SH-SY5Y (cell line): ENCODE measurements at regions not wholly inside any gene's neighbourhood (a gene's known extent, or its start where the extent isn't known, plus 50 kb on each side); places are given as distances from the start of the nearest gene placed in this dataset.
A peak's percentile ranks its signal among the peaks of the same experiment; 100 is the strongest.

Experiments
- GATA2 ChIP-seq: IDR thresholded peaks from 2 replicates; pipeline ENCODE4 v1.6.1; 2011; ENCODE audit warnings: mild to moderate bottlenecking, low read depth, low read length
- GATA3 ChIP-seq: IDR thresholded peaks from 2 replicates; pipeline ENCODE4 v1.6.1; 2011; ENCODE audit warnings: low read depth, mild to moderate bottlenecking, low read length, moderate library complexity

DNA sequence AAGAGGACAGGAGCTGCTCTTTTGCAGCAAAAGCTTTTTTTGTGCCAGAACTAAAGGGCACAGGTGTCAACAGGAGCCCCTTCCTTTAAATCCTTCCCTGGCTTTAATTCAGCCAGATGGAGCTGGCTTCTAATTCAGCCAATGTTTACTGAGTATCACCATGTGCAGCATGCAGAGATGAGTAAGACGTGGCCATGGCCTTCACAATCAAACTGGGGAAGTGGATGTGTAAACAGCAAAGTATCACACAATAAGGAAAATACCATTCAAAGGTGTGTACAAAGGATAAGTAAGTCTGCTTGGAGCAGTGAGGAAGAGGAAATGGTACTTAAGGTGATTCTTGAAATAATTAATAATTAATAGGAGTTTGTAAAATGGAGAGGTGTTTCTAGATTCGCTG, 243.4 kb downstream of the NXPE2 start:
- no peak for TF ChIP-seq GATA2
- TF ChIP-seq GATA3 = no peak

DNA sequence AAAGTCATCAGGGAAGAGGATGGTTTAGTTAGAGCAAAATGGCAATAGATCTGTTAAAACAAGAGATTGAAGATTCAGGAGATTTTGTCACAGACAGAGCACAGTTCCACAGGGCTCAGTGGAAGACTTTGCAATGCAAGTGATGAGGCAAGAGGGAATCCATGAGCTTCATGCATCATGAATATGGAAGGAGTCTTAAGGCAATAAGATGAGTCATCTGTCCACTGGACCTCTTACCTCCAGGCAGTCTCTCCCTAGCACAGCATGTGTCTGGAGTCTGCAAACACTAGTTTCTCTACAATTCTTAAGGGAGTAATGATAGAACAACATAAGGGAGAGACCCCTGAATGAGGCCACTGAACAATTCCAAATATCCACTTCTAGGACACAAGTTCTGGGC, 245.7 kb downstream of the NXPE2 start:
- TF ChIP-seq GATA2 (no peak), GATA3 (no peak)

DNA sequence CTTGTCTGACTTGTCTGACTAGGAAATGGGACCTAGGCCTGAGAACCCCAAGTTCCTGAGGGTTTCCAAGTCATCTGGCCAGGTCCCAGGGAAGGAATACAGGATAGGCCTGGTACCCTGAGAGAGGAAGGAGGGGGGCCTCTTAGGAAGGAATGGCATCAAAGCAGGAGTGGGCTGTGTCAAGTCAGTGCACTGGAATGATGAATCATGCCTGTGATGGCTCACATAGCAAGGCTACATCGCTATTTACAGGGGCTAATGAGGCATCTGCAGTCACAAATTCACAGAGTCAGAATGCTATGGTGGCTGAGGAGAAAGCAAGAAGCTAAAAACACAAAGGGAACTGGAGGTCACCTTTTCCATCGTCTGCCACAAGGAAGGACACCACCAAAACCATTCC, 247.3 kb downstream of the NXPE2 start:
- TF ChIP-seq GATA2 (no peak), GATA3 (no peak)

DNA sequence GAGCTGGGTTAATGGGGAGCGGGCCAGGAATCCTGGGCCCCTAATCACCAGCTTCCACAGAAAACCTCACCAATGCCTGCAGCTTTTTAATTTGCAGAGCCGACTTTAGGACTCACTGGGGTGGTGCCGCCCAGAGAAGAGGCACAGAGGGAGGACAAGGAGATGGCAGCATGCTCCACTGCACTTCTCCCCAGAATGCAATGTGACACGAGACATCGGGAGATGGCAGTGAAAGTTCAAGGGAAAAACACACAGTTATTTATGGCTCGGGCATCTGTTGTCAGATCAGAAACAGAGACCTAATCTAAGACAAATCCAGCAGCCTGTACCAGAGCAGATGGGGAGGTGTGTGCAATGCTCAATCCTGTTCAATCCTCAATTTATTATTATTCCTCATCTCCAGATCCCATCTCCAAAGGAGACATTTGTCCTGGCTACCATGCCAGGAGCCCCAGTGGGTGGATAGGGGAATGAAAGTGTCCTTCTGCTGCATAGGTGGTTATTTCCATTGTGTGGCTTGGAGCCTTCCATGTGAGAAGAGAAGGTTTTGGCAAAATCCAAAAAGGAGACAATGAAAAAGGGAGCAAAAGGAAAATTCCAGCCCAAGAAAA, 250.0 kb downstream of the NXPE2 start:
- TF ChIP-seq GATA2 = 0 out of 2 replicates have a peak, but pooled peaks have one; percentile 8
- no peak for TF ChIP-seq GATA3

DNA sequence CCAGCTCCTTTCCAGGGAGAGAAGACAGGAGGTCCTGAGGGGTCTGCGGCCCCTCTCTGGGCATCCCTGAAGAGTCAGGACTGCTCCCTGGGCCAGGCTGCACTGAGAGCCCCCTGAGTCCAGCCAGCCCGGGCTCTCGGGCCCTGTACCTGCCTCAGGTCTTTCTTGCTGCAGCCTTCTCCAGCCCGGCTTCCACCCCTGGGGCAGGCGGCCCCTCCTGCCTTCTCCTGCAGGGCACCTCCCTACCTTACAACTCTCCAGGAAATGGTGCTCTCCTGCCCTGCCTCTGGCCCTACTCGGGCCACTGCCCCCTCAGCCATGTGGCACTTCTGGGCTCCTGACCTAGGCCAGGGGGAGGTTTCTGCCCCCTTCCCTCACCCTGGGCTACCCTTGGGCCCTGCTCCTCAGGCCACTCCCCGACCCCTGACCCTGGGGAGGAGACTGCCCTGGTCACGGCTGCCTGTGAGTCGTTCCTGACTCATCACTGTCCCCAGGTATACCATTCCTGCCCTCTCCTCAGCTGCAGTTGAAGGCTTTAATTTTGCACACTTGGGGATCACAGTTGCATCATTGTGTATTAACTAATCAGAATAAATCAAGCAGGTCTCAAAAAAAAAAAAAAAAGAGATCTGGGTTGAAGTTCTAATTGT, 251.1 kb downstream of the NXPE2 start:
- TF ChIP-seq GATA2 (no peak), GATA3 (no peak)

DNA sequence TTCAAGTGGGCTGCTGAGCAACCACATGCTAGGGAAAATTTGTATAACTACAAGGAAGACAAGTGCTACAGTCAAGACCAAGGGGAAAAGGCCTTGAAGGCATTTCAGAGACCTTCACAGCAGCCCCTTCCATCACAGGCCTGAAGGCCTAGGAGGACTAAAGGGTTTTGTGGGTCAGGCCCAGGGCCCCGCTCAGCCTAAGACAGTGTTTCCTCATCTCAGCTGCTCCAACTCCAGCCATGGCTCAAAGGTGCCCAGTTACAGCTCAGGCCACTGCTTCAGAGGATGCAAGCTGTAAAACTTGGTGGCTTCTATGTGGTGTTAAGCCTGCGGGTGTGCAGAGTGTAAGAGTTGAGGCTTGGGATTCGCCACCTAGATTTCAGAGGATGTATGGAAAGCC, 260.5 kb downstream of the NXPE2 start:
- no peak for TF ChIP-seq GATA3
- no peak for TF ChIP-seq GATA2

DNA sequence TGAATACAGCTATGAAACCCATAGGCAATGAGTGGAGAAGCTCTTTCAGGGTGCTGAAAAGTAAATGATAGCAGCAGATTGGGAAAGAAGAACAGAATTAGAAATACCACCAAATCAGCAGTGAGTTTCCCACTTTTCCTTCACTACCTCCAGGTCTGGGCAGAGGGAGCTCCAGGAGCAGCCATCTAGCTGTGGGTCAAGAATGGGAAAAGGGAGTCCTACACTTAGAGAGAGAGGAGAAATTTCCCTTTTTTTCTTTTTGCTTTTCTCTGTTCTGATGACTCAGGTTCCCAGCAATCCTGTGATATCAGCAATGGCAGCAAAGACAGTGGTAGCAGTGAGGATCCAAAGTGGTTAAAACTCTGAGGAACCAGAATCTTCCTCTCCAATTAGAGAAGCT, 263.9 kb downstream of the NXPE2 start:
- no peak for TF ChIP-seq GATA3
- no peak for TF ChIP-seq GATA2

DNA sequence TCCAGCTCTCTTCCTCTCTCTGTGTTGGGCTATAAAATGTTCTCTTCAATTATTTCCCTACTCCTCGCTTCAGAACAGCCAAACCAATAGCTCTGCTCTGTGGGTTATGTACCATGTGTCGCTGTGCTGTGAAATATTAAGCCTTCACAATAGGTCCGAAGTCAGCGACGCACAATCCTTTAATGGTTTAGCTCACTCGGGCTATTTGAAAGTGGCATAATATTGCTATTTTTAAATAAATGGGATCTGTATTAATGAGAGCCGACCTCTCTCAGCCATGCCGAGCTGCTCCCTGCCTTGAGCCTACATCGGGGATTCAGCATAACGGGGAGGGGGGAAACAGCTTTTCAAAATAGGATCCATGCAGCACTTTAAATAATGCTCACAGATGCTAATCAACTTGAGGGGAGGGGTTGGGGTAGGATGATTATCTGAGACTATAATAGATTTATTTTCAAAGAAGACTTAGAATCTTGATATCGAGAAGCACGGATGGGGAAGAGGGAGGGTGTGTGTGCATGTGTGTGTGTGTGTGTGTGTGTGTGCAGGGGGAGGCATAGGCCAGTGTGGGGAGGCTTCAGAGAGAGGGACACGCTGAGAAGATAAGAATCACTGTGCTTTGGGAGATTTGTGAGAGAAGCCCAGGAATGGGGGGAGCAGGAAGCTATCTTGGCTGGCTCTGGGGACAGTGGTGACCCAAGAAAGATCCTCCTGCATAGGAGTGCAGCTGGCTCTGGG, 271.5 kb downstream of the NXPE2 start:
- TF ChIP-seq GATA3 (no peak), GATA2 (no peak)

DNA sequence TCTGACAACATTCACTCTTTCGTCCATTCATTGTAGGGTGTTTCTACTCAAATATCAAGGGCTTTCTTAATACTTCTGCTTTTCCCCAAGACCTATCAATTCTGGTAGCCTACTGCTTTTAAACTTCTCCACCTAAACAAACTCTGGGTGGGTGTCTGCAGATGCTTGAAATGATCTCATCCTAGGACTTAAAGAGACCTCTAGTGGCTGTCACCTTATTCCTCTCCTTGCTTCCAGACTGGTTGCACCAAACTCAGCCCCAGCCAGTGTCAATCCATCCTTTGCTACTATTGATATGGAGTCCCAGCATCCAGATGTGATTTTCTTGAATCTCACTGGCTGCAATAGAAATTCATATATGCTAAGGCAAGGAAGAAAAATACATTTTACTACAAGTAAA, 274.7 kb downstream of the NXPE2 start:
- TF ChIP-seq GATA2 (no peak), GATA3 (no peak)

DNA sequence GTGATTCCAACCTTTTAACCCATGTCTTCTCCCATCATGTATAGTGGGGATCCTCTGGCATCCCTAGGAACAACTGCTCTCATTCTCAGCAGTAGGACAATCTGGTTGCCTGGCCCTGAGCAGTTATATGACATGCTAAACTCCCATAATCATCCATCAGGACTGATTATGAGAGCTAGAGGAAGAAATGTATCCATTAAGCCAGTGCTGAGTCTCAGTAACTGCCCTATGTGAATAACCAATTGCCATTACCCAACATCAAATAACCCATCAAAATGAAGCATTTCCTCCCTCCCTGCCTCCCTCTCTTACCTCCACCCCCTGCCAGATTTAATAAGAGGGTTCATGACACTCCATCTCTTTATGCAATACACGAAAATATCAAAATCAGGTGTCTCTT, 277.6 kb downstream of the NXPE2 start:
- TF ChIP-seq GATA3 (no peak), GATA2 (no peak)

DNA sequence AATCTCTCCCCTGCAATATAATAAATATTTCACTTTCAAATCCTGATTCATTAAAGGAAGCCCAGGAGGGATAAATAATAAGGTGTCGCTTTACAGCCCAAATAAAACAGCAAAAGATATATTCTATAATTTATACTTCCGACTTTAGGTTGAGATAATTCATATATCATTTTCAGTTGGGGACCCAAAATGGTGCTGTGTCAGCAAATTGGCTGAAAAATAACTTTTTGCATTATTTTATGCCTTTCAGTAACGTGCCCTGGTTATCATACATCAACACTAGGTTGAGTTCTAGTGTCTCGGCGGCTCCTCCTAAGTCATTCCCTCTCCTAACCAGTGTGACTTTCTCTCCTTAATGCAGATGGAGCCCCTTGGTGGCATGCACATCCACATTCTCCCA, 278.2 kb downstream of the NXPE2 start:
- TF ChIP-seq GATA2 (no peak), GATA3 (no peak)

DNA sequence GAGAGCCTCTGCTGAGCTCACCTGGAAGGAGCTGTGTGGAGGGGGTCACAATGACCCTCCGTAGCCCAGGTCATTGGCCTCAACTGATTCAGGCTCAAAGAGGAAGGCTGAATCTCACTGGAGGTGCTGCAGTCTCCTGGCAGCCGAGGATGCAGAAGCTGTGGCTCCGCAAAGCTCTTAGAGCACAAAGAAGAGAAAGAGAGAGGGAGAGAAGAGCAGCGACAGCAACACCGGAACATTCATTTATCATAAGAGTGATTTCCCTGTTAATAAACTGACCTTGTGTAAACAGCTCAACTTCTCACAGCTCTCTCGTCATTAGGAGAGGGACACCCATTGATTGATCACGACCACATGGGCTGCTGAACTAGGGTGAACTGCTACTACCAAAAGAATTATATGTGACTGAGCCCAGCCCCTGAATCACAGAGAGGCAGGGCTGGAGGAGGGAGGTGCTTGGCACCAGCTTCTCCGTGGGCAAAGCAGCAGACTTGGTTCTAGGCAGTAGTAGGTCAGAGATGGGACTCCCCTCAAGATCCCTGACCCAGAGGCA, 281.7 kb downstream of the NXPE2 start:
- TF ChIP-seq GATA3 (no peak), GATA2 (no peak)

DNA sequence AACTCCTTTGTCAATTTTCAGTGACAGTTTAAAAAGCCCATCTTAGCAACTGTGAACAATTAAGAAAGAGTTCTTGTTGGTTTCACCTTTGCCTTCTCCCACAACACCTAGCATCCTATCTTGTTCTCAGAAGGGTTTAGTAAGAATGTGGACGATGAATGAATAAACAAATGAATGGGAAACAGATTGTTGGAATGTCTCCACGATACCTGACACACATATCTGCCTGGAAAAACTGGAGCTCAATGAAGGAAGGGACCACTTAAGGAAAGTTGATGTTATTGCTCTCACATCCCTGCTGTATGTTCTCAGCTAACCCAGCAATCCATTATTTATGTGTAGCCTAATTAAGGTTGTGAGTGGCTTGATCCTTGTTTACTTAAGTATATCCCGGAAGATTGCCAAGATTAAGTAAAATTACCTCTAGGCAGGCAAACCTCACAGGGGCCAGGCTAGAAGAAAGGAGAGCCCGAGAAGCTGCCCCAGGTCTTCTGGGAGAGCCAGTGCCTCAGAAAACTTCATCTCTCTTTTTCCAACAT, 286.4 kb downstream of the NXPE2 start:
- TF ChIP-seq GATA2 = no peak
- TF ChIP-seq GATA3 = no peak

DNA sequence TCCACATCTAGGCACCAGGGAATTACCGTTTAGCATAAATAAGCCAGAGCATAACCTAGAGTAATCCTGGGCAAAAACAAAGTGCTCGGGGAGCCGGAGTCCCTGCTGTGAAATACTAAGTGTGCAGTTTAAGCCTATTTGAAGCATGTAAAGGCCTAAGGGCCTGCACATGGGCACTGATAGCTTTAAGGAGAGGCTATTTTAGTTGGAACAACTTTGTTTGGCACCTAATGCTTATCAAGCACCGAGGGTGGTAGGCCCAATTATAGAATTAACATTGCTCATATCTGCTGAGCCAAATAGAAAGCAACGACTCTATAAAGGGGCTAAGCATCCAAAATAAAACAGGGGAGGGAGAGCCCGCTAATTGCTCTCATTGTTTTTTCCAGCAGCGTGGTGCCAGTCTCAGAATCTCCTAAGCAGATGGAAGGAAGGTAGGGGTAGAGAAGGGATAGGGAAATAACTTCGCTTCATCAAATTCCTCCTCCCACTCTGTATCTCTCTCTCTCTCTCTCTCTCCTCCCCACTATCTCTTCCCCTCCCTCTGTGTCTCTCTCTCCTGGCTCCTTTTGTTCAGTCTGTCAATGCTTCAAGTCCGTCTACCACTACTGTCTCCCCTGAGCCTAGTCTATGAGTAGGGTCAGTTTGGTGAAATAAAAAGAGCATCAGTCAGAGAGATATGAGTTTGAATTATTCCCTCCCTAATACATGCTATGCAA, 292.8 kb downstream of the NXPE2 start:
- TF ChIP-seq GATA3 = no peak
- TF ChIP-seq GATA2 = no peak

DNA sequence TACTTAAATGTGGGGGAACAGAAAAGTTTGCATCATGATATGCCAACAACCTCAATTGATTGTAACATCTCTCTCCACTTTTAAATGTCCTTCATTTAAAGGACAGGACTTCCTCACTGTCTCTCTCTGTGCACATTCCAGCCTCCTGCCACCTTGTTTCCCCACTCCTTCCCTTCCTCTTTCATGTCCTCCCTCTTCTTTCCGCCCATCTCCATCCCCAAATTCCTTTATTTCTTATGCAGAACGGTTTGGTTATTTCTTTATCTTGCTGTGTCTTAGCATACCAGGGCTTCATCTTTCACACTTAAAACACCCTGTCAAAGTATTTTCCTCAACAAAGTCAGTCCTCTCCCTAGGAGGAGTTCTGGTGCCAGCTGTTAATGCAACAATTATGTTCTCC, 293.8 kb downstream of the NXPE2 start:
- TF ChIP-seq GATA2 (no peak), GATA3 (no peak)

DNA sequence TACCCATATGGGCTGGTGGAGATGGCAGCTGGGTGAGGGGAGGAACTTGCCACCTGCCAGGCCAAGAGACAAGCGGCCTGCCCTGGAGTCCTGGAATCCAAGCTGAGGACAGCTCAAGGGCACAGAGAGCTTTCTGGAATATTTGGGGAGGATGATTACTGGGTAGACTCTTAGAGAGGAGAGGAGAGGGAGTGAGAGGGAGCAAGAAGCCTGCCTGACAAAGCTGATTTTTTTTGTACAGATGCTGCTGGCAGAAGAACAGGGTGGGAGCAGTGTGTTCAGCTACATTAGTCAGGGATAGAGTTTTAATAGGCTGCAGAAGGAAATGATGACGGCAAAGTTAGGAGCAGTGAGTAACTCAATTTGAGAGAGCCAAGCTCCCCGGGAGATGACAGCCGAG, 299.3 kb downstream of the NXPE2 start:
- TF ChIP-seq GATA3 (no peak), GATA2 (no peak)
